Esophagus muscularis mucosa (tissue), 4 donors: ENCODE measurements at regions not wholly inside any gene's neighbourhood (a gene's known extent, or its start where the extent isn't known, plus 50 kb on each side); places are given as distances from the start of the nearest gene placed in this dataset.

Source experiments
- EP300 ChIP-seq: sonication (generic); formaldehyde crosslinking; IDR thresholded peaks from one replicate; pipeline ENCODE4 v1.6.1; 2017; ENCODE audit warnings: antibody characterized with exemption
- POLR2A ChIP-seq: fragments of 450-650 bp; IDR thresholded peaks from one replicate; pipeline ENCODE4 v1.6.1; 2017; ENCODE audit warnings: antibody characterized with exemption, moderate library complexity, mild to moderate bottlenecking, low read depth
- POLR2AphosphoS5 ChIP-seq, 2 donors: sonication (generic); formaldehyde crosslinking; IDR thresholded peaks; one replicate each; pipeline ENCODE4 v1.6.1; 2017; ENCODE audit warnings: antibody characterized with exemption in 2 of 2
- TF ChIP-seq, protein P1 (sequence below), 3 experiments: fragments of 200-600 bp in 2 of 3; fragments of 450-650 bp in 1 of 3; sonication (generic) in 2 of 3; IDR thresholded peaks; one replicate each; pipeline ENCODE4 v1.5.1; 2017 to 2019; ENCODE audit warnings: antibody characterized with exemption in 3 of 3, mild to moderate bottlenecking in 2 of 3, moderate library complexity in 1 of 3

GRCh38 chr13:67645874-67646467 is 415.8 kb upstream of the PCDH9 start:
- TF ChIP-seq, protein P1, sequence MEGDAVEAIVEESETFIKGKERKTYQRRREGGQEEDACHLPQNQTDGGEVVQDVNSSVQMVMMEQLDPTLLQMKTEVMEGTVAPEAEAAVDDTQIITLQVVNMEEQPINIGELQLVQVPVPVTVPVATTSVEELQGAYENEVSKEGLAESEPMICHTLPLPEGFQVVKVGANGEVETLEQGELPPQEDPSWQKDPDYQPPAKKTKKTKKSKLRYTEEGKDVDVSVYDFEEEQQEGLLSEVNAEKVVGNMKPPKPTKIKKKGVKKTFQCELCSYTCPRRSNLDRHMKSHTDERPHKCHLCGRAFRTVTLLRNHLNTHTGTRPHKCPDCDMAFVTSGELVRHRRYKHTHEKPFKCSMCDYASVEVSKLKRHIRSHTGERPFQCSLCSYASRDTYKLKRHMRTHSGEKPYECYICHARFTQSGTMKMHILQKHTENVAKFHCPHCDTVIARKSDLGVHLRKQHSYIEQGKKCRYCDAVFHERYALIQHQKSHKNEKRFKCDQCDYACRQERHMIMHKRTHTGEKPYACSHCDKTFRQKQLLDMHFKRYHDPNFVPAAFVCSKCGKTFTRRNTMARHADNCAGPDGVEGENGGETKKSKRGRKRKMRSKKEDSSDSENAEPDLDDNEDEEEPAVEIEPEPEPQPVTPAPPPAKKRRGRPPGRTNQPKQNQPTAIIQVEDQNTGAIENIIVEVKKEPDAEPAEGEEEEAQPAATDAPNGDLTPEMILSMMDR (IDR thresholded peaks at IDR 0.05): no peak
- TF ChIP-seq POLR2A: no peak
- TF ChIP-seq POLR2AphosphoS5 (IDR thresholded peaks at IDR 0.05): no peak
- TF ChIP-seq EP300: no peak
